ENCODE measurements at regions not wholly inside any gene's neighbourhood (a gene's known extent, or its start where the extent isn't known, plus 50 kb on each side); places are given as distances from the start of the nearest gene placed in this dataset.

DNA sequence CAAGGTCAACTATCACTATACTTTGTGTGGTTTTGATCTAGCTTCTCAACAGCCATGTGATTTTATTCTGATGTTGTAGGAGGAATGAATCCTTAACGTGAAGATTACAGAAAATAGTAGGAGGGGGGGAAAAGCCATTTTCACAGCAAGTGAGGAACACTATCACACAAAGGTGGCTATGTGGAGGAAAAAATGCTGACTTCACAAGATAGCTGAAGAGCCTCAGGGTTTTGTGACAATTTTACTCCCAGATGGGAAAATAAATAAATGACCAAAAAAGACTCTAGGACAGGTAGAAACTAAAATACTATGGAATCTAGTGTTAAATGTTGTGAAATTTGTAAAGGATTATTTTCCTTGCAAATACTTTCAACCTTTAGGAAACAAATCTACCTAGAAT is 281.0 kb downstream of the ADRA2A start:
- Histone ChIP-seq H3K4me1 (ENCODE audit: control insufficient read depth in 2 of 2, insufficient read depth in 2 of 2, low read length in 2 of 2) (peaks cover 0 to 2% of the 10 kb centered on the region in 2 donors), H3K27me3 (ENCODE audit: control insufficient read depth in 2 of 2, insufficient read depth in 2 of 2, low read length in 2 of 2) (peaks cover 0 to 2% of the 10 kb centered on the region in 2 donors)

DNA sequence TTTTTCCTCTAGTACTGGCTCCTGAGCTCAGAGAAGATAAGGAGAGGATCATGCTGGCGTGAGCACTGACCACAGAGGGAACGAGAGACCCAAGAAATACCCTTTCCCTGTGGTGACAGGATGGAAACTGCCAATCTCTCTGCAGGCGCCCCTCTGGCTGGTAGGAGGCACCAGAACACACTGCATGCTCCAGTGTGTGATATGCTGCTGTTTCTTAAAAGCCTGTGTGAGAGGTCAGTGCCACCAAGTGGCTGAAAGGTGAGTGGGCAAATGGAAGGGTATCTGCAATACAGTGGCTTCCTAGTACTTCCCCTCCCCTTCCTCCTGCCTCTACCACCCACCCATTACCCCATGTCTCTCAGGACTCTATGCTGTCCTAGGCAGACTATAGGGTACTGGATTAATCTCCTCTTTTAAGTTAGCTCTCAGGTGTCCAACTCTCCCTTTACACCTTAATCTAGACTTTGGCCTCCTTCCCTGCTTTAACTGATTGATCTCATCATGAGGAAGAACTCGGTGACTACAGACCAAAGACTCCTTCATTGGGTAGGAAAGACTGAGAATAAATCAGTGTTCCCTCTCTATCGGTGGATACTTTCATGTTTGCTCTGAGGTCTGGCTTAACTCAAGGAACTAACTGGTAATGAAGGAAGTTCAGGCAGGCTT is 283.6 kb downstream of the ADRA2A start:
- peaks cover 0 to 2% of the 10 kb centered on the region in 2 donors for H3K4me1 ChIP-seq (ENCODE audit: control insufficient read depth in 2 of 2, insufficient read depth in 2 of 2, low read length in 2 of 2)
- no peaks in the 10 kb centered on the region for H3K36me3 ChIP-seq (ENCODE audit: control insufficient read depth in 2 of 2, insufficient read depth in 2 of 2, low read length in 2 of 2)
- no peak overlapping the region for H3K9ac ChIP-seq (ENCODE audit: low read depth in 1 of 2, low read length in 2 of 2)
- H3K27ac ChIP-seq (ENCODE audit: low read depth in 2 of 2, low read length in 2 of 2): no peak overlapping the region
- no peak overlapping the region for H3K4me3 ChIP-seq (ENCODE audit: low read length in 2 of 2)
- H3K27me3 ChIP-seq (ENCODE audit: control insufficient read depth in 2 of 2, insufficient read depth in 2 of 2, low read length in 2 of 2): peaks cover 0 to 2% of the 10 kb centered on the region in 2 donors
- no peaks in the 10 kb centered on the region for H3K9me3 ChIP-seq (ENCODE audit: control insufficient read depth in 2 of 2, low read length in 2 of 2)

More for the DNA sequence above, 281.0 kb downstream of the ADRA2A start:
- Histone ChIP-seq H3K9me3 (ENCODE audit: control insufficient read depth in 2 of 2, low read length in 2 of 2) (no peaks in the 10 kb centered on the region), H3K4me3 (ENCODE audit: low read length in 2 of 2) (no peak overlapping the region), H3K27ac (ENCODE audit: low read depth in 2 of 2, low read length in 2 of 2) (no peak overlapping the region), H3K9ac (ENCODE audit: low read depth in 1 of 2, low read length in 2 of 2) (no peak overlapping the region), H3K36me3 (ENCODE audit: control insufficient read depth in 2 of 2, insufficient read depth in 2 of 2, low read length in 2 of 2) (no peaks in the 10 kb centered on the region)

DNA sequence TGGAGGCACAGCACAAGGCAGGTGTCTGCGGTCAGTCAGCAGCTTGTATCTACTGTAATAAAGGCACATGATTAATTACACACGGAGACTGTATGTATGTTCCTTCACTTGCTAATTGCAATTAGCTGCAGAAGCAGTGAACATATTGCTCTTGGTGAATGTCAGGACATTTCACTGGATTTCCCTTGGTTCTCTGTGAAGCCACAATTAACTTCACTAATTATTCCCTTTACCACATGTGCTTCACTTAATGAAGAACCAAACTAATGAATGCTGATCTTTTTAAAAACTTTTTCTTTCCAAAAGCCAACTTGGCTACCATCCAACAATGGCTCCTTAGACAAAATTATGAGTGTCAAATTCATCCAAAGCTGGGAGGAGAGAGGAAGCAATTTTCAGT is 290.7 kb downstream of the ADRA2A start:
- Histone ChIP-seq H3K4me3 (ENCODE audit: low read length in 2 of 2) (no peak overlapping the region), H3K9me3 (ENCODE audit: control insufficient read depth in 2 of 2, low read length in 2 of 2) (no peaks in the 10 kb centered on the region), H3K27me3 (ENCODE audit: control insufficient read depth in 2 of 2, insufficient read depth in 2 of 2, low read length in 2 of 2) (no peaks in the 10 kb centered on the region)

DNA sequence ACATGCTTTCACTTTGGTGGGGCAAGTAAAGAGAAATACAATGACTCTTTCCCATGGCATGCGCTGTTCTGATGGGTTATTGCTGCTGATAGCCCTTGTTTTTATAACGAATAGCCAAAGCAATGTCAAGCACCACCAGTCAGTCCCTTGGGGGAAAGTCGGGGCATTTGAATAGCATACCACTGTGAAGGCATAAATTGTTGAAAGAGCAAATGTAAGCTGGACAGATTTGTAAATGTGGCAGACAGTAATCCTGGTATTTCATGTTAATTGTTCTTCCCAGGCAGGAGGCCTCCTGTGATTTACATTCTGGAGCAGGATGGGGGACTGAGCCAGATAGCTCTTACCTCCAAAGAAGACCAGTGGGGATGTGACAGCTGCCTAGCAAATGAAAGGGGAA is 293.3 kb downstream of the ADRA2A start:
- Histone ChIP-seq H3K36me3 (ENCODE audit: control insufficient read depth in 2 of 2, insufficient read depth in 2 of 2, low read length in 2 of 2) (no peaks in the 10 kb centered on the region), H3K27me3 (ENCODE audit: control insufficient read depth in 2 of 2, insufficient read depth in 2 of 2, low read length in 2 of 2) (no peaks in the 10 kb centered on the region), H3K4me1 (ENCODE audit: control insufficient read depth in 2 of 2, insufficient read depth in 2 of 2, low read length in 2 of 2) (no peaks in the 10 kb centered on the region), H3K27ac (ENCODE audit: low read depth in 2 of 2, low read length in 2 of 2) (no peak overlapping the region), H3K4me3 (ENCODE audit: low read length in 2 of 2) (no peak overlapping the region), H3K9ac (ENCODE audit: low read depth in 1 of 2, low read length in 2 of 2) (no peak overlapping the region), H3K9me3 (ENCODE audit: control insufficient read depth in 2 of 2, low read length in 2 of 2) (no peaks in the 10 kb centered on the region)

More for the DNA sequence above, 290.7 kb downstream of the ADRA2A start:
- no peak overlapping the region for H3K9ac ChIP-seq (ENCODE audit: low read depth in 1 of 2, low read length in 2 of 2)
- H3K4me1 ChIP-seq (ENCODE audit: control insufficient read depth in 2 of 2, insufficient read depth in 2 of 2, low read length in 2 of 2): no peaks in the 10 kb centered on the region
- no peaks in the 10 kb centered on the region for H3K36me3 ChIP-seq (ENCODE audit: control insufficient read depth in 2 of 2, insufficient read depth in 2 of 2, low read length in 2 of 2)
- no peak overlapping the region for H3K27ac ChIP-seq (ENCODE audit: low read depth in 2 of 2, low read length in 2 of 2)

DNA sequence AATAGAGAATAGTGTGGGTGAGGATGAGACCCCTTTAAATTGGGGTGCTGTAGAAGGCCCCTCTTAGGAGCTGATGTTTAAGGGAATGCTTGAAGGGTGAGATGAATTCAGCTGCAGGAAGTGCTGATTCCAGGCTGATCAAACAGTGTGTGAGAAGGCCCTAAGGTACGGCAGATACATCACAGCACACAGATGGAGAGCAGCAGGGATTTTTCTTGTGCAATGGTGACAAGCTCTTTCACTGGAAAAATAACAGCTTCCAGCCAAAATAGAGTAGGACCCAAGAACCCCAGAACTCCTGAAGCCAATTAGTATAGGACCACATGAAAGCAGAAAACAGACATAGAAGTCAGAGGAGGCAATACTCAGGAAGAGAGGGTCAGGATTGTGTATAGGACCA is 296.9 kb downstream of the ADRA2A start:
- Histone ChIP-seq H3K9me3 (ENCODE audit: control insufficient read depth in 2 of 2, low read length in 2 of 2) (no peaks in the 10 kb centered on the region), H3K27ac (ENCODE audit: low read depth in 2 of 2, low read length in 2 of 2) (no peak overlapping the region), H3K4me1 (ENCODE audit: control insufficient read depth in 2 of 2, insufficient read depth in 2 of 2, low read length in 2 of 2) (no peaks in the 10 kb centered on the region), H3K4me3 (ENCODE audit: low read length in 2 of 2) (no peak overlapping the region), H3K27me3 (ENCODE audit: control insufficient read depth in 2 of 2, insufficient read depth in 2 of 2, low read length in 2 of 2) (no peaks in the 10 kb centered on the region), H3K36me3 (ENCODE audit: control insufficient read depth in 2 of 2, insufficient read depth in 2 of 2, low read length in 2 of 2) (no peaks in the 10 kb centered on the region), H3K9ac (ENCODE audit: low read depth in 1 of 2, low read length in 2 of 2) (no peak overlapping the region)

DNA sequence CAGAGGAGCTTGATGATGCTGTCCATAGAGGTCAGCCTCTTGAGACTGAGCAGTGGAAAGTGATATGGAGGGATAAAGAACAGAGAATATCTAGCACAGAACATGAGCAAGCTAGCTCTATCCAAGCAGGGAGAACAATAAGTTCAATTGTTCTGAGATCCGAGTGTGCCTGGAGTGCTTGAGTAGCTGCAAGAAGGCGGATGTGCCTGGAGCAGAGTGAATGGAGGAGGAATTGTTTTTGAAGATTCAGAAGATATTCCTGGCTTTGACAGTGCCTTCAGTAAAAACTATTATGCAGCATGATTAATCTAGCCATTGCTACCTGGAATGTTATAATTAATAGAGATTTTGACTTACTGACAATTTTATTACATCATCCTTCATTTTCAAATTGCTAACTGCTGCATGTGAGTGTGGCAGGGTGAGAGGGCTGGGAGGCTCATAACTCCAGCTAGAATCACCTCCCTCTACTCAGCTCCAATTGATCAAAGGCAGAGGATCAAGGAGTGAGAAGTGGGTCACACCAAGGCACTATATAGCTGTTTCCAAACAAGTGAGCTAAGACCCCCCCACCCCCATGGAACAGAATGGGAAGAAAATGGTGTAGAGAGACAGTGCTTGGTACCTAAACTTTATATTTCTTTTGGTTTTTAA is 302.8 kb downstream of the ADRA2A start:
- Histone ChIP-seq H3K27ac (ENCODE audit: low read depth in 2 of 2, low read length in 2 of 2) (no peak overlapping the region), H3K4me1 (ENCODE audit: control insufficient read depth in 2 of 2, insufficient read depth in 2 of 2, low read length in 2 of 2) (no peaks in the 10 kb centered on the region), H3K9ac (ENCODE audit: low read depth in 1 of 2, low read length in 2 of 2) (no peak overlapping the region), H3K36me3 (ENCODE audit: control insufficient read depth in 2 of 2, insufficient read depth in 2 of 2, low read length in 2 of 2) (no peaks in the 10 kb centered on the region), H3K4me3 (ENCODE audit: low read length in 2 of 2) (no peak overlapping the region), H3K27me3 (ENCODE audit: control insufficient read depth in 2 of 2, insufficient read depth in 2 of 2, low read length in 2 of 2) (no peaks in the 10 kb centered on the region), H3K9me3 (ENCODE audit: control insufficient read depth in 2 of 2, low read length in 2 of 2) (no peaks in the 10 kb centered on the region)

DNA sequence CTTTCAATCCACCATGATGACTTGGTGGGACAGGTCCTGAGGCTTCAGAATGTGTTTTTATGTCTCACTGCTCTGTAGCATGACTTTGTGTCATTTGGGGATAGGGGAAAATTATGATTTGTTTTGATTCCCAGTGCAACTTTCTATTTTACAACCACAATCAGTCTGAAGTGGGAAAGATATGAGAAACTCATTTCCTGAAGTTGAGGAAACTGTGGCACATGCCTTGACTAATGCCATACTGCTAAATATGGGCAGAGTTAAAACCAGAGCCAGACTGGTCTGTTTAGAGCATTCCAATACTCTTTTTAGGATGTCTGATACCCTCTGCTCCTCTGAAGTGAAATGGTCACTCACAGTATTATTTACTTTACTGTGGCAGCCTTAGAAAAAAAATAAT is 307.7 kb downstream of the ADRA2A start:
- Histone ChIP-seq H3K27me3 (ENCODE audit: control insufficient read depth in 2 of 2, insufficient read depth in 2 of 2, low read length in 2 of 2) (no peaks in the 10 kb centered on the region), H3K4me3 (ENCODE audit: low read length in 2 of 2) (no peak overlapping the region), H3K9me3 (ENCODE audit: control insufficient read depth in 2 of 2, low read length in 2 of 2) (no peaks in the 10 kb centered on the region), H3K36me3 (ENCODE audit: control insufficient read depth in 2 of 2, insufficient read depth in 2 of 2, low read length in 2 of 2) (no peaks in the 10 kb centered on the region), H3K4me1 (ENCODE audit: control insufficient read depth in 2 of 2, insufficient read depth in 2 of 2, low read length in 2 of 2) (no peaks in the 10 kb centered on the region), H3K9ac (ENCODE audit: low read depth in 1 of 2, low read length in 2 of 2) (no peak overlapping the region), H3K27ac (ENCODE audit: low read depth in 2 of 2, low read length in 2 of 2) (no peak overlapping the region)

DNA sequence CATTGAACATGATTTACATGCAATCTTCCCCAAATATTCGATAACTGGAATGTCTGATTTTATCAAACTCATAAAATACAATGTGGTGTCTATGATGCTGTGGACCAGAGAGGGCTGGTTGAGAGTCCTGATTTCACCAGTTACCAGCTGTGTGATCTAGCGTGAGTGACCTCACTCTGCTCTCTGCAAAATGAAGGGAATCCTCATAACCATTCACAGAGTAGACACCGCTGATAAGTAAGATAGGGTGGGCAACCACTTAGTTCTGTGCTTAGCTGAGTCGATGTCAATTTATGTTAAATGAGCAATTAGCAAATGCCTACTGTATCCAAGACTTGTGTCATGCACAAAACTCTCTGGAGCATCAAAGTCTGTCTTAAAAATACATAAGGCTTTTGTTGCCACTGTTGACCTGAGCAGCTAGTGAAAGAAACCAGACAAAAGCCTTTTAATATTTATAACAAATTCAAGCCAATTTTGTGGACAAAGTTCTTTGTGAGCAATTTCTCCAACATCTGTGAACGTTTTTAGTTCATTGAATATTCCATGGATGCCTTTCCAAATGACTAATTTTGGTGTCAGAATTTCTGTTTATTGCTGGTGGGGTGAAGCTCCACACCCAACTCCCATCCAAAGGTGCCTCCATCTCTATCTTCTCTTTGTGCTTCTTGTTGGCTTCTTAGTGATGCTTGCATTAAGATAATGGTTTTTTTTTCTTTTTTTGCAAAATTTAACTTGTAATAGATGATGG is 314.2 kb downstream of the ADRA2A start:
- Histone ChIP-seq H3K27ac (ENCODE audit: low read depth in 2 of 2, low read length in 2 of 2) (no peak overlapping the region), H3K9me3 (ENCODE audit: control insufficient read depth in 2 of 2, low read length in 2 of 2) (no peaks in the 10 kb centered on the region), H3K4me3 (ENCODE audit: low read length in 2 of 2) (no peak overlapping the region), H3K9ac (ENCODE audit: low read depth in 1 of 2, low read length in 2 of 2) (no peak overlapping the region), H3K4me1 (ENCODE audit: control insufficient read depth in 2 of 2, insufficient read depth in 2 of 2, low read length in 2 of 2) (no peaks in the 10 kb centered on the region), H3K36me3 (ENCODE audit: control insufficient read depth in 2 of 2, insufficient read depth in 2 of 2, low read length in 2 of 2) (no peaks in the 10 kb centered on the region), H3K27me3 (ENCODE audit: control insufficient read depth in 2 of 2, insufficient read depth in 2 of 2, low read length in 2 of 2) (no peaks in the 10 kb centered on the region)

DNA sequence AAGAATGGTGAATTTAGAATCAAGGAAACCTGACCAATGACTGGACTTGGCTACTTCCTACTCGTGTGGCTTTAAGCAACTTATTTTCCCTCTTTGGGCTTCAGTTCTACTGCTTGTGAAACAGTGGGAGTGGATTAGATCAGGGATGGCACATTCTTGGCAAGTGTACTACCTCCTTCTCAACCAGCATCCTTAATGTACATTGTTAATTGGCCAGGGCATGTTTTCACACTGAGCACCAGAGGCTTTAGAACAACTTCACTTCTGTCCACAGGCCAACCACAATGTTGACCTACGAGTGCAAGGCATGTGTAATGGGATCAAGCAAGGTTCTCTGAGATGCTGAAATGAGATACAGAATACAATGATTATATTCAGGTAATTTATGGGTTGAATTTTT is 315.3 kb downstream of the ADRA2A start:
- no peaks in the 10 kb centered on the region for H3K27me3 ChIP-seq (ENCODE audit: control insufficient read depth in 2 of 2, insufficient read depth in 2 of 2, low read length in 2 of 2)
- H3K27ac ChIP-seq (ENCODE audit: low read depth in 2 of 2, low read length in 2 of 2): no peak overlapping the region
- H3K36me3 ChIP-seq (ENCODE audit: control insufficient read depth in 2 of 2, insufficient read depth in 2 of 2, low read length in 2 of 2): no peaks in the 10 kb centered on the region
- no peak overlapping the region for H3K4me3 ChIP-seq (ENCODE audit: low read length in 2 of 2)
- no peak overlapping the region for H3K9ac ChIP-seq (ENCODE audit: low read depth in 1 of 2, low read length in 2 of 2)
- H3K9me3 ChIP-seq (ENCODE audit: control insufficient read depth in 2 of 2, low read length in 2 of 2): no peaks in the 10 kb centered on the region
- H3K4me1 ChIP-seq (ENCODE audit: control insufficient read depth in 2 of 2, insufficient read depth in 2 of 2, low read length in 2 of 2): no peaks in the 10 kb centered on the region

DNA sequence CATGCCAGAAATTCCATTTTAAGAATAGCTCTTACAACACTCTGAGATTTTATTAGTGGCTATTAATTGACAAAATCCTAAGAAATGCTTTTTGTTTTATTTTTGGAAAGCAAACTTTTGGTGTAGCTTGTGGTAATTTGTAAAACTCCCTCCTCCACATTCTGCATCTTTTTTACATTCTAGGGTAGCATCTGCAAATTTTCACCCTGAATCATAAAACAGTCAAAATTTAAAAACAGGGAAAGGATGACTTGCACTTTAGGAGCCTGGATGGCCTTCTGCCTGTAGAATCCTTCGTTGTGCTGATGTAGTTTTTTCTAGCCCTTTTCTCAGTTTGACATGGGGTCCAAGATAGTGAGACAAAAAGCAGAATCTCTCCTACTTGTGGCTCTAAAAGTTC is 316.1 kb downstream of the ADRA2A start:
- Histone ChIP-seq H3K4me1 (ENCODE audit: control insufficient read depth in 2 of 2, insufficient read depth in 2 of 2, low read length in 2 of 2) (no peaks in the 10 kb centered on the region), H3K27ac (ENCODE audit: low read depth in 2 of 2, low read length in 2 of 2) (no peak overlapping the region), H3K9ac (ENCODE audit: low read depth in 1 of 2, low read length in 2 of 2) (no peak overlapping the region), H3K36me3 (ENCODE audit: control insufficient read depth in 2 of 2, insufficient read depth in 2 of 2, low read length in 2 of 2) (no peaks in the 10 kb centered on the region), H3K4me3 (ENCODE audit: low read length in 2 of 2) (no peak overlapping the region), H3K9me3 (ENCODE audit: control insufficient read depth in 2 of 2, low read length in 2 of 2) (no peaks in the 10 kb centered on the region), H3K27me3 (ENCODE audit: control insufficient read depth in 2 of 2, insufficient read depth in 2 of 2, low read length in 2 of 2) (no peaks in the 10 kb centered on the region)

Measured in mucosa of rectum (tissue), 2 donors.